Activated CD4-positive, alpha-beta T cell treated with anti-CD3 and anti-CD28 coated beads, Interleukin-2, amount 50 U/mL, for 48 hours (primary cell): ENCODE measurements at regions not wholly inside any gene's neighbourhood (a gene's known extent, or its start where the extent isn't known, plus 50 kb on each side); places are given as distances from the start of the nearest gene placed in this dataset.
"Not testable (repeated sequence)": the region's sequence is repeated elsewhere in the genome, so short reads cannot be mapped to it uniquely, and the experiment has no call there.

Experiments
- DNase-seq, 2 experiments: peaks; one replicate each; pipeline ENCODE4 v3.0.0-alpha.2; 2020

DNA sequence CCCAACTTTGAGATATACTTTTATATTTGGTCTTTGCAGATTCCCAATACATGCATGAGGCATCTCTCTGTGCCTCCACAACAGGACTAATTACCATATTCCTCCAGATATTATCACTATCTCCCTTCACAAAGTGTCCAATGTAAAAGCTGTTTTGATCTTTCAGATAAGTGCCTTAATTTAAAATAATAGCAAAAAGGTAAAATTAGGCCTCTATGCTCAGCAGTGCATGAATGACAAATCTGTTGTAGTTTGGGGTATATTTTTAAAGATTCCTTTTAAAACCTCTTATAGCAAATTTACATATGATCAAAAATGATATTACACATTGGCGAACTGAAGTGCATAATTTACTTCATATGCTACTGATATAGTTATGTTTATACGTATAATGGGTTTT, 369.2 kb upstream of the CCNH start:
- DNase-seq, result no peak

DNA sequence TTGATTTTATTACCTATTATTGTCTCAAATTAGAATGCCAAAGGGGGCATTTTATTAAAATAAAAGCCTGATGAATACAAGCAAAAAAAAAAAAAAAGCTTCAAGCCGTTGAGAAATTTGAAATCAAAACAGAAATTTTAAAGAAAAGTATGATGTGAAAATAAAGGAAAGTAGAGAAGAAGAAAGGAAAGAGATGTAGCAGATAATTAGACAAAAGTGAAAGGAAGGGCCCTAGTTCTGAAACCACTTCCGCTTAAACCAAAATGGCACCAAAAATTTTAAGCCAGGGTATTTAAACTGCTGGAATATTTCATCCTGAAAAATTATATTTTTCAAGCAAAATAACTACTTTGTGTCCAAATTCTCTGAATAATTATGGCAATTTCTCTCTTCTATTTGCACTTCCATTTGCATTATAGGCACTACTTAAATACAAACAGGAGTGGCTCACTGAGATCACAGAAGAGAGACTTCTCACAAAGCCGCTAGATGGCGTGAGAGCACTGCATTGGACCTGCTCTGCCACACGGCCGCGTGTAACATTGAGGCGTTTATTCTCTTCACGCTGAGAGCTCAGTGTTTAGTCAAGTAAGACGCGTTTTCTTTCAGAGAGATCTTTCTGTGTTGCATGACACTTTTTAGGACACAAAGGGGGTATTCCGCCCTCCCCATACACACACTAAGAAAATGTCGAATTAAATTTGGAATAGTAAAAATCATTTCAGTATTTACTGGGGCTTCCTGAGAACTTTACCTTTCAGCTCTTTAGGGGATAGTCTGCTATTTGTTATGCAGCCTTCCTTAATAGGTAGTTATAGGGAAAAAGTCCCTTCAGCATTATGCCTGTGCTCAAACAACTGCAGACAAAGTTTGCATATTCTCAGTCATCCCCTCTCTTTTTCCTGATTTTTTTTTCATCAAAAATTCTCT, 368.4 kb upstream of the CCNH start:
- peak; percentile 65 to 75 for DNase-seq

DNA sequence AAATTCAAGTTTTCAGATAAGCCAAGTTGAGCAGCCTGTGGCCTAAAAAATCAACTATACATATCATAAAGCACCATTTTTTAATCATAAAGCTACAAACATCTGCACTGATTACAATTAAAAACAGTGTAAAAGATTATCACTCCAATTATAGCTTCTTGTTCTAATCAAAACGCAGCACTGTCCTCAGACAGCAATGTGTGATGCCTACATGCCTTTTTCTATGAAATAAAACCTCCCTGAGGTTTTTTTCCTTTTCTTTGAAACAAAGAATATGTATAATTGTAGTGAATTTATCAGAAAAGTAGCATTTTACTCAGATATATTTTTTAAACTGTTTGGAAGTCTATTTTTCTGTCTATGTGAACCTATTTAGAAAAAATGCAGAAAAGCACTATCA, 366.1 kb upstream of the CCNH start:
- DNase-seq, result no peak

DNA sequence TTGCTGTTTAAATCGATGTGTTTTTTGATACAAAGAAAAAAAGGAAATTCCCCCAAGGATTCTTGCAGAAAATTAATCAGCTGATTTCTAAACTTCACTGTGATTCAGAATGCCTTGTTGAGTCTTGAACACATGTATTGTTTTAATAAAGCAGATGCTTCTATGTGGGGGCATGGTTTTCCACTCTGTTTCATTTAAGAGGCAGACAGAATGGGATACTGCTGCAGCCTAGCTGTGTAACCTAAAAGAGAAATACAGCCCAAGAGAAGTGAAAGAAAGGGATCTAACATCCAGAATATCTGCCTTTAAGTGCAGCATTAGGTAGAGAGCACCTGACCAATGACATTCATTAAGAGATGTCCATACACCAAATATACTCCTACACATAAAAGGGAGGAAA, 365.1 kb upstream of the CCNH start:
- no peak for DNase-seq

DNA sequence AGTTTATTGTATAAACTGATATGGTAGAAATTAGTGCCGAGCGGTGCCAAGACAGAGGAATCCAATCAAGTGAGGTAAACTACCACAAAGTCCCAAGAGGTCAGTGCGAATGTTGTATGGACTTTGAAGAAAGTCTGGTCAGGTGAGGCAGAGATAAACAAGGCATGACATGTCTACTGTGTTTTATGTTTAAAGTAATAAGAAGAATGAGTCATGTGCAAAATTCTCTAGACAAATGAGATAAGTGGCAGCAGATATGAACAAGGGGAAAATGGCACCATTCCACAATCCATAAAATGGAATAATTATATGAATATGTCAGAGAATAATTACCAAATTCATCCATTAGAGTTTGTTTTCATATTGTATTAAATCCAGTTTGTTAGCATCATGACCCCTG, 364.1 kb upstream of the CCNH start:
- no peak for DNase-seq

DNA sequence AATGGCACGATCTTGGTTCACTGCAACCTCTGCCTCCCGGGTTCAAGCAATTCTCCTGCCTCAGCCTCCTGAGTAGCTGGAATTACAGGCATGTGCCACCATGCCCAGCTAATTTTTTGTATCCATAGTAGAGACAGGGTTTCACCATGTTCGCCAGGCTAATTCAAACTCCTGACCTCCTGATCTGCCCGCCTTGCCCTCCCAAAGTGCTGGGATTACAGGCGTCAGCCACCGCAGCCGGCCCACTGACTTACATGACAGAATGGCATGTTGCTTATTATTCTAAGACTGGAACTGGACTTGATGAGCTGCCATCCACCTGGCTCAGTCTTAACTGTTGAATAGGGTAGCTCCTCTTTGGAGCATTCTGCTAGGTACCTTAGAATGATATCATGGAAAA, 363.6 kb upstream of the CCNH start:
- DNase-seq, result not testable (repeated sequence)

DNA sequence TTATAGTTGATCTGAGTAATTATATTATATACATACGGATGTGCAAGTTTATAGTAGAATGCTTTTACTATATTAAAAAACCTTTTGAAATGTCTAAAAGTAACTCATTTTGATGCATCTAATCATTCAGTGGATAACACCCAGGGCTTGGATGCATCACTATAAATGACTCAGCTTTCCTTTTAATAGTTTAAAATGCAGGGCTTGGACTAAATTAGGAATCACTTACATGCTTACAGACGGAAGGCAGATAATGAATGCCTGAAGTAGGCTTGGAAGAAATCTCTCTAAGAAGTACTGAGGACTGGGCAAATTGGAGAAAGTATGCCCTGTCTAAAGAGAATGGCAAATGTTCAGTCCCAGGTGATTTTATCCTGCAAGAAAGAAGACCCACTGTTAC, 362.5 kb upstream of the CCNH start:
- DNase-seq, result no peak

DNA sequence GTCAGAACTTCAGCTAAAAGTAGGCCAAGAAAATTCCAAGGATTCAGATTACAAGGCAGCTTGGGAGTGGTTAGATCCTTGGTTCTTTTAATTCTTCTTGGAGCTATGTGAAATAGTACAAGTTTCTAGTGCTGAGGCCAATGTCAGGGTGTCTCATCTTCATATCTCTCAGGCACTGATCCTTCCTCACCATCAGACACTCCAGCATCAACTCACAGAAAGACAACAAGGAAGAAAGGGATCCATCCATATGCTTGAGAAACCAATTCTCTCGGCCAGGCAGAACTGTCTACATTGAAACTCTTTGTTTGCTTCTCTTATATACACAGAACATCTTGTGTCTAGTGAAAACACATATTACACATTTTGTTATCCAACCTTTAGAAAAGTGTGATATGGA, 362.1 kb upstream of the CCNH start:
- no peak for DNase-seq

DNA sequence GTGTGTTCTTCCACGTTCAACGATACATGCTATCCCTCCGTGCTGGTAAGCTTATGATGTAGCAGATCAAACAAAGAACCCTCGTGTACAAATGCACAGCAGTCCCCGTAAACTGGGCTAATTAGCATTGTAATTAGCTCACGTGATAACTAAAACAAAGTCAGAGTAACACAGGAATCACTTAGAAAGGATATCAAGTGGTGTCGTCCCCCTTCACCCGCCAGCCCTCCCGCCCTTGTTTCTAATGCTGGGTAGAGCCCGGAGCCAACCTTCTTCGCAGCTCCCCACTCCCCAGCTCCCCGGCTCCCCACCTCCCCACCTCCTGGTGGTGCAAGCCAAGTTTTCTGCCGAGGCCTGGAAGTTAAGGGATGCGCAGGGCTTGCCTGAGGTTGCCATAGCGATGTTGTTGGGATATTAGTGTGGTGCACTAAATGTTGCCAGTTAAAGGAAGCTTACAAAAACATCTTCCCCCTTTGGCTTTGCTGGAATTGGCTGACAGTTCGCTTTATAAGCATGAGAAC, 357.9 kb upstream of the CCNH start:
- no peak for DNase-seq

DNA sequence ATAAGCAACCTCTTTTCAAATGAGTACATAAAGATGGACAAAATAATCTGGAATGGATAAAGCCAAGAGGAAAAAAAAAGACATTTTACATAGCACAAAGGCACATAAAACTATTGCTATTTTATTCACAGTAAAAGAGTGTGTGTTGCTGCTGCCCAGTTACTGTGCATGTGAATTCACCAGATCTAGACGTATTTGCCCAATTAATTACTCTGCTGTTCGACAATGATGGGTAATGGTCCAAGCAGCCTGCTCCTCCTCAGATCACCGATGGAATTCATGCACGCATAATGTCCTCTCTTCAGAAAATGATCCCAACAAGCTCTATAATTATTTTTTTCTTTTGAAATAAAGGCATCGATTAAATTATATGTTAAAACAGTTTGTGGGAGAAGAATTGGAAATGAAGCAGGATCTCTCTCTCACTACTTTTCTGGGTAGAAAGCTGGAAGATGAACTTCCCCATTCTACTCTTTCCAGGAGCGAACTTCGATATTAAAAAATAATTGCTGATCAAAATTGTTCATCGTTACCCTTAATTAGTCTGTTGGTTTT, 357.4 kb upstream of the CCNH start:
- DNase-seq, result no peak

DNA sequence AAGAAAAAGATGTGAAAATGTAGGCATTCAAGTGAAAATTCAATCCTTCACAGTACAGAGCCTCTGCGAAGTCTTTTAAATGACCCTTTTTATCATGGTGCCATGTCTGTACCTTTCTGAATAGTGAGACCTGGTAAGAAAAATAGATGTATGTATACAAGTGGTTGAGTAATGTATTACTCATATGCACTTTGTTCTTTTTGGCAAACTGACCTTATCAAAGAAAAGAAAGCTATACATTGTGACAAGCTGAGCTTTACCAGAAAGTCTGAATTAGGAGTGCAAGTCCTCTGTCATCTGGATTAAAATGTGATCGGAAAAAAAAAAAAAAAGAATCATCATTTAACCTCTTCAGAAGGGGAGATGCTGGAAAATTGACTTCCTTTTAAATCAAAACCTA, 356.4 kb upstream of the CCNH start:
- no peak for DNase-seq

DNA sequence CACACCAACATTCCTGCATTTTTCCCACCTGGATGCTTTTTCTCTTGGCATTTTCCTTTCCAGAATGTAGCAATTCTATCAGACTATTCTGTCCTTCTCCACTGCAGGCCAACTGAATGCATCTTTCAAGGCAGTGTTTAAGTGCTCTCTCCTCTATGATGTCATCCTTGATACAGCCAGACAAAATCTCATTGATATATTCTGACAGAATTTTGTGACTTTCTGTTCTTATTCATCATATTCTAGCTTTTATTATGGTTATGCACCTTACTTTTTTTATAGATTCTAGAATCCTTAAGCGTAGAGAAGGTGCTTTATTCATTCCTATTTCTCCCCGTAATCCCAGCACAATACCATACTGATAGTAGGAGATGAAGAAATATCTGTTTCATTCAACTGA, 355.5 kb upstream of the CCNH start:
- DNase-seq, result no peak

DNA sequence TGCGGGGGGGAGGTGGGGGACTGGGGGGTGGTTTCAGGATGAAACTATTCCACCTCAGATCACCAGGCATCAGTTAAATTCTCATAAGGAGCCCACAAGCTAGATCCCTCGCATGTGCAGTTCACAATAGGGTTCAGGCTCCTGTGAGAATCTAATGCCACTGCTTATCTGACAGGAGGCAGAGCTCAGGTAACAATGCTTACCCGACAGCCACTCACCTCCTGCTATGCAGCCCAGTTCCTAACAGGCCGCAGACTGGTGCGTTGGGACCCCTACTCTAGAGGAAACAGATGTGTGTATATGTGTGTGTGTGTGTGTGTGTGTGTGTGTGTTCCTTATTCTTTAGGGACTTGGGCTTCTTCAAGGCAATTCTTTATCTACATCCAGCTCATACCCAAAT, 352.3 kb upstream of the CCNH start:
- no peak for DNase-seq

DNA sequence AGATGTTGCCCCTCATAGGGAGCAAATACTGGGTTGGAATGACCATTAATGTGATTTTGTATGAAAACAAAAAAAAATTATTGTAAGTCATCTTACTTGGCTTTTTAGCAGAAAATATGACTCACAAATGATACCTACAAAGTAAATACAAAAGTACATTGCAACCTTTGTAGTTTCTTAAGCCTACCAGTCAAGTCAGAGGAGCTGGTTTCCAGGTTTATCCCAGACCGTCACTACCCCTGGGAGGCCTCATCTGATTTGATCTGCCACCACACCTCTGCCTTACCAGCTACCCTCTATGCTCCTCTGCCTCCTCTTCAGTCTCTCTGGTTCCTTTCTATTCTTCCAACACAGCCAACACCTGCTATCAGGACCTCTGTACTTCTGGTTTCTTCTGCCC, 349.9 kb upstream of the CCNH start:
- DNase-seq, result no peak

DNA sequence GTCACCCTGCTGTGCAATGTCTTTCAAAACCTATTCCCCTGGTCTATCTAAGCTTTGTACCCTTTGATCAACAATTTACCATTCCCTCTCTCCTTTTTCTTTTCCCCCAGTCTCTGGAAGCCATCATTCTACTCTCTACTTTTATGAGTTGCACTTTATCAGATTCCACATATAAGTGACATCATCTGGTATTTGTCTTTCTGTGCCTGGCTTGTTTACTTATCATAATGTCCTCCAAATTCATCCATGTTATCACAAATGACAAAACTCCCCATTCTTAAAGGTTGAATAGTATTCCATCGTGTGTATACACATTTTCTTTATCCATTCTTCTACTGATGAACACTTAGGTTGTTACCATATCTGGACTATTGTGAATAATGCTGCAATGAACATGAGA, 344.2 kb upstream of the CCNH start:
- DNase-seq, result no peak

DNA sequence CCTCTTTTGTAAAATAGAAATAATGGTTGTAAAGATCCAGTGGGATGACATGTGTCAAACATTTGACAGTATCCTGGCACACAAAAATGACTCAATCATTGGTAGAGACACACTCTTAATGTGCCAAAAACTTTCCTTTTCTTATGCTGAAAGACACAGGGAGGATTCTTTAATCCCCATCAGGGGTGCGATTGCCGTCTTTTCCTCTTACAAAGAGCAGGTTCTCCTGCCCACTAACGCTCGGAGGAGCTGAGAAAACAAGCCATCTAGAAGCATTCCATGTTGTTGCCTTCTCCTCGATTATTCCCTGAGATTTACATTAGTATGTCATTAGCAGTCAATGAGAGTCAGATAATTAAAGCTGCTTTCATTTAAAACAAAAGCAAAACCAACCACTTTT, 342.6 kb upstream of the CCNH start:
- no peak for DNase-seq

DNA sequence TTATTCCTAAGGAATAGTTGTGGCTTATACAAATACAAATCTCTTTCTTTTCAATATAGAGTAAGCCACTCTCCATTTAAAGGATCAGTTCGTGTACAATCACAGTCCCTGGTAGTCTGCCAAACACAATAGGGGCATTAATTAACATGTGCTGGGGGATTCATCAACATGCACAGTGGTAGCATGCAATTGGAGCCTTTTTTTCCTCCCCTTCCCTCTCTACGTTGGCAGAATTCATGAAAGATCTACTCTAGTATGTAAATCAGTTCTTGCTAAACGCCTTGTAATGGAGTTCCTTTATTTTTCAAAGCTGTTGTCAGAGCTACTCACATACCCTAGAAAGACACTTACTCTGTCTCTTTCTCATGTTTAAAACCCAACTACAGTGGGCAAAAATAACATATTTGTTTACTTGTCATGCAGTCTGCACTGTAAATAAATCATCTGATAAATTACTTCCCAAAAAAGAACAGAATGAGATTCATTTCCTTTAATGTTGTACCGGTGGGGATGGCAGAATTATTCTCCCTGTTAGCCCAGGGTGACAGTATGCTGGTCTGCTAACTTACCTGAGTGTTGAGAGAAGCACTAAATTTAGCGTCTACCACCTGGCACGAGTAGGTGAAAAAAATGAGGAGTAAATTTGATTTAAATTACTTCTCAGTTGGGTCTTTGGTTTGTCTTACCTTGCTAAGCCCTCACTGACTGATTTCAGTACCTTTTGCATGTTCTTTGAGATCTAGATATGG, 341.5 kb upstream of the CCNH start:
- no peak for DNase-seq

DNA sequence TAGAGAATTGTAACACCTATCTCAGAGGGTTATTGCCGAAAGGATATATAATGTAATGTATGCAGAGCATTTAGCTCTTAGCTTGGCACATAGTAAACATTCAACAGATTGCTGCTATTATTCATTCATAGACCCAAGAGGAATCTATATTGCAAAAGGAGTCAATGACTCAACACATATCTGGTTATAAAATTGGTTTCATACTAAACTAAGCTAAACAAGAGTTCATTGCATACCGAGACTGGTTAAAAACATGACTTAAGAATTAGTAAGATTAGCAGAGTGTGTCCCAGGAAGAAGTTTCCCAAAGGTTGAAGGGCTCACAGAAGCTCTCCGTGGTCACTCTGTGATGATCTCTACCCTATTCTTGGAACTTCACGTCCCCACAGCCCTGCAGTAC, 339.6 kb upstream of the CCNH start:
- no peak for DNase-seq

DNA sequence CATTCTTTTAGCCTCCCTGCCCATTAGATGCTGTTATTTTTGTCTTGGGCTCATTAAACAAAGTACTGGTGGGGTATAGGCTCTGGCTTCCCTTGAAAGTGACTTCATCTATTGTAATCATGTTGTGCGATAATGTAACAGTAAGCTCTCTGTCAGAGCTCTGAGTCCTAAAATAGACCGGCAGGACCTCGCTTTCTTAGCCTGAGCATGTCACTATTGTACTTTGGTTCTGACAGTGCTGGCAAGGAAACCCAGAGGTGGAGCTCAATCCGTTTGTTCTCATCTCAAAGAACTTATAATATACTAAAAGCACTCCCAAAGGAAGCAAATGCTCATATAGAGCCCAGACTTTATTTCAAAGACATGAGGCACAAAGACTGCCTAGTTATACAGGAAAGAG, 339.1 kb upstream of the CCNH start:
- no peak for DNase-seq

DNA sequence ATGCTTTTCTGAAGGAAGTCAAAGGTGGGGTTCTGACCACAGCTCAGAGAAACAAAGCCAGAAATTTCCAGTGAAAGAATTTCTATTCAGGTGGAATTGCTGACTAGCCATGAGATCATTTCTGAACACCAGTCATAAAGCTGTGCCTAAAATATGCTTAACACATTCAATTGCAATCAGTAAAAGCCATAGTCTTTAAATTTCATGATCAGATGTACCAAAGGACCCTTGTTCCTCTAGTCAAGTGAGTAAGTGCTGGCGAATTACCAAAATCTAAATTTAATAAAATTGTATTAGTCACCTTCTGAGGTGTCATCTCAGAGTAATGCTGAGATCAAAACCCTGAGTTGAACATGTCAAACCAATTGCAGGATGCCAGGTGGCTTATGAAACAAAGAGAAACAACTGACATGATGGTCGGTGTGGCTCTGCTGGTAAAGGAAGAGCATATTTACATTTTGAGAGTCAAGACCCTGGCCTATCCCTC, 334.2 kb upstream of the CCNH start:
- no peak for DNase-seq

DNA sequence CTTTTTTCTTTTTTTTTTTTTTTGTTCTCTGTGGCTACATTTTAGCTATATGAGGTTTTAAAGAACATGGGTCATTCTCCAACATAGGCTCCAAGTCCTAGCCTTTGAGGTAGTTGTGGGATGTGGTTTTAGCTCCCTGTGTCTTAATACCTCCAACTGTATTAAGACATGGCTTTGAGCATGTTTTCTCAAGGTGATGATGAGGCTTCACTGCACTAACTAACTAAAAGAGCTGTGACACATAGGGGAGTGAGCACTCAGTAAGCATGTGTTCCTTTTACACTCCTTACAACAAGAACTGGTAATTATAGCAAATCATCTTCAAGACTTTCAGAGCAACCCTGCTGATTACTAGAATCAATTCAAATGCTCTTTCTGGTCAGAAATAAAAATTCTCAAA, 333.6 kb upstream of the CCNH start:
- no peak for DNase-seq

DNA sequence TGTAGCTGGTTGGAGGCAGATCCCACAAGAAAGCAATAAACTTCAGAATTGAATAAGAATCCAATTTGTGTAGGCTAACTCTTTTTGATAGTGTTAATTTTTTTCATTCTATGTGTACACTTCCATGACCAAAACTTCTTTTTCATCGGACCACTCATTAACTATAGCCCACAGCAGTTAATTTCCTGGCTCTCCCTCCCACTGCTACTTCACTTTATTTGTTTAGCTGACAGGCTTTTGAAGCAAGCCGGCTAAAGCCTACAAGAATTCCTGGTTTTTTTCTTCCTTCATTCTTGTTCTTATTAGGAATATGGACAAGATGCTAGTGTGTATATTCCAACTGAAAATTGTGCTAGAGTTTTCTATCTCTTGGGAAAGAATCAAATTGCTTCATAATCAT, 329.2 kb upstream of the CCNH start:
- DNase-seq, result no peak

DNA sequence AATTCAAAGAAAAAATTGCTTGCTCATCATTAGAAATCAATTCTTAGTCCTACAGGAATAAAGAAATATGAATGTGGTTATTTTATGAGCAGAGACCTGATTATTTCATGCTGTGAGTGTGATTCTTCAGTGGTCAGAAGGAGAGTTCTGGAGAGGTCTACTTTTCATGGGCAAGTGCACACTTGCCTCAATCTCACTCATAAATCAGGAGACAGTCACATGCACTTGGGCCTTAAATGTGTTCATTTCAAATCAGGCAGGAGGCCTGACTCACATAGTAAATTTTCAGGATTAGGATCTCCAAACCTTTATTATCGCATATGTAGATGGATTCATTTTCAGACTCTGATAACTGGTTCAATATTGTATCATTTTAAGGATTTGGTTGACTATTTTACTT, 323.2 kb upstream of the CCNH start:
- DNase-seq, result no peak

DNA sequence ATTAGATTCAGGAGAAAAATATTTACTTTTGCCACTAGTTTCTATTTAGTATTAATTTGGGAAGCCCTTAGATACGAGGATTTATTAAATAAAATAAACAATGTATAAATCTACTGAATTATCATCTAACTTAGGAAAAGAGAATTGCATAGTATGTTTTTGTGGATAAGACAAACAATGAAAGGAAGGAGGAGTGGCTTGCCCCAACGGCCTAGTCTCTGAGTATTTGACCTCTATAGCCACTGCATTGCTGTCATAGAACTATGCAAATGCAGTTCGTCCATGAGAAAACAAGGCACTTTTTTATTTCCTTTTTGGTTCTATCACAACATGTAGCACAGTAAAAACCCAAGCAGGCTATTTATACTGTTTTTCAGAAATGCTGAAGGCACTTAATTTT, 321.2 kb upstream of the CCNH start:
- no peak for DNase-seq
